D721Med (cell line): ENCODE measurements at regions not wholly inside any gene's neighbourhood (a gene's known extent, or its start where the extent isn't known, plus 50 kb on each side); places are given as distances from the start of the nearest gene placed in this dataset.

Source experiments
- DNase-seq: peaks from one replicate; pipeline ENCODE4 v3.0.0; 2011; ENCODE audit warnings: low spot score; ENCODE audit not compliant: insufficient read length
- FAIRE-seq: peaks from 2 replicates; lab custom pipeline; 2011; peaks lifted over from hg19 to GRCh38; lab: Jason Lieb, UNC
- CTCF ChIP-seq: IDR thresholded peaks from 2 replicates; pipeline ENCODE4 v1.5.1; 2012; ENCODE audit warnings: mild to moderate bottlenecking, control low read depth; ENCODE audit not compliant: insufficient read depth; ENCODE audit errors: missing control alignments

DNA sequence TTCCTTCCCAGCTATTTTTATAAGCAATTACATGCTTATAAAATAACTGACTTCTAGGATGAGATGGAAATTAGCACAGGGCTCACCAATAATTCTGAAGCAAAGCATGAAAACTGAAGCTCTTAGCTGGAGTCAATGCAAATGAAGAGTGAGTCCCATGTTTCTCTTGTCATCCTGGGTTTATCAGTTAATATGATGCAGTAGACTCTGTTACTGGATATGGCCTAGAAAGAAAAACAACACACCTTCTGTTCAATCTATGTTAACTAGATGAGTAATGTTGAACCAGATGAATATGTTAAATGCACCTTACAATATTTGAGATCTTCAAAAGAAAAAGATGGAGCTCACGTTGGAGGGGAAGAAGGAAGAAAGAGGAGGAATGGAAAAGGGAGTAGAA, 229.4 kb downstream of the DUSP6 start:
- DNase-seq (no peak), FAIRE-seq (no peak)
- no peak for TF ChIP-seq CTCF

DNA sequence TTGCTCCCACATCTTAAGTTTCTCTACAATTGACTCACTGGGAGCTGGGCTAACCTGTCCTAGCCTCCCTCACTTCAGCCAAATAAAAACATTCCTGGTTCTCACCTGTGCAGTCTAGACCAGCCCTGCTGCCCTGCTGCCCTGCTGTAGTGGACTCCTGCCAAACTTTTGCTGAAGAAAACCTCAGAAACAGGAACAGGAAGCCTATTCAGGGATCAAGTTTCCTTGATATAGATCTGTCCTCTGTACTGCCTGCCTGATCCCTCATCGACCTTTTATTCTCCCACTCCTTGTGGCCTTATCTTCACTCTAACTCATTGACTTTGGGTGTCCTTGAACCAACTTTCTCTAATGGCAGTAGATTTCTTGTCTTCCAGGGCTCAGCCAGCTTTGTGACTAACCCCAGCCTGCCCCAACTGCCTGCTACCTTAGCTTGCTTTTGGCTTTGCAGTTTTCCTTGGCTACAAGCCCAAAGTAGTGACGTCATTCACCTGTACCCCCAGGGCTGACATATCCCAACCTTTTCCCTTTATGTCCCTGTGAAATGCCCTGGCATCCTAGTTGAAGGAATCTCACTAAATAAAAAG, 234.8 kb downstream of the DUSP6 start:
- FAIRE-seq = no peak
- DNase-seq = no peak
- no peak for TF ChIP-seq CTCF

DNA sequence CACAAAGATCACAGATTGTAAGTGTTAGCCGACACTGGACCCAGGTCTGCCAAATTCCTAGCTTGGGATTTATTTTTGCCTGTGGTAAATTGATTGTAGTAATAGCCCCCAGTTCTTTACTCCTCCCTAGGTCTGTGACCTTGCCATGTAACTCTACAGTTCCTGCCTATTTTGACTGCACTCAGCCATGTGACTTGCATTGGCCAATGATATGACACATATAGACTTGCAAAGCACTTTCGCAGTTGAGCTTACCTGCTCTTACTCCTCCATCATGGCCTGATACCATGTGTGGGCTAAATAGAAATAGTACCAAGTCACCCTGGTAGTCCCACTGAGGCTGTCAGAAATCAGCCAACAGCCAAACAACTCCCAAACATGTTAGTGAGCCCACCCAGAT, 240.3 kb downstream of the DUSP6 start:
- FAIRE-seq (no peak), DNase-seq (no peak)
- no peak for TF ChIP-seq CTCF

DNA sequence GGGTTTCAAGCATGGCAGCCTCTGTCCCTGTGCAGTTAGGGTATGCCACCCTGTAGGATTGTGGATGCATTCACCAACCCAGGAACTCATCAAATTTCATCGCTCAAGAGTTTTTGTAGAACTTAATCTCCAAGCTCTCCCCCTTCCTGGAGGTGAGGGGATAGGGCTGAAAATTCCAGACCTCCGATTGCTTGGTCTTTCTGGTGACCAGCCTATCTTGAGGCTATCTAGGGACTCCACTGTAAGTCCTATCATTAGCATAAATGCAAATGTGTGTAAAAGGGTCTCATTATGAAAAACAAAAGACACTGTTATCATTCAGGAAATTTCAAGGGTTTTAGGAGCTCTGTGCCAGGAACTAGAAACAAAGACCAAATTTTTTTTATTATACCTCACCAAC, 244.0 kb downstream of the DUSP6 start:
- FAIRE-seq (no peak), DNase-seq (no peak)
- no peak for TF ChIP-seq CTCF

GRCh38 chr12:89106950-89107349, 245.4 kb downstream of the DUSP6 start:
- no peak for FAIRE-seq
- DNase-seq = no peak
- no peak for TF ChIP-seq CTCF

GRCh38 chr12:89105243-89105642, 247.1 kb downstream of the DUSP6 start:
- FAIRE-seq (no peak), DNase-seq (no peak)

More at GRCh38 chr12:89105243-89105642, 247.1 kb downstream of the DUSP6 start:
- TF ChIP-seq CTCF = no peak
